ENCODE measurements at regions not wholly inside any gene's neighbourhood (a gene's known extent, or its start where the extent isn't known, plus 50 kb on each side); places are given as distances from the start of the nearest gene placed in this dataset.

DNA sequence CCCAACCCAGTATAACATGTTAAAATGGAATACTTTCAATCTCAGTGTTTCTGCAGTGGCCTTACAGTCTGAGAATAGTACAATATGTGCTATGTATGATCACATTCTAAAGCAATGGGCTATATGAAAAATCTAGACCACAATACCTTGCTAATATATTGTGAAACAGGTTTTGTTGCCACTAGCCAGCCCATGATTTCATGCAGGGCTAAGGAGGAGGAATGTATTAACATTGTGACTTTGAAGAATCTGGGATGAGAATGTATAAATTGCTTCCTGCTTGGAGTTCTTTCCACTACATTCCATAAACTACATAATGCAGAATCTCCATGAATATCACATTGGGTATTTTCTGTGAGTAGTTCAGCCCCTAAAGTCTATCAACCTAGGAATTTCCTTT is 935.4 kb upstream of the GRIA3 start:
- no peak for DNase-seq (ENCODE audit: low read depth, low spot score)
- H3K4me1 ChIP-seq (ENCODE audit: control insufficient read depth, insufficient read depth, low read length): no peaks in the 10 kb centered on the region
- intact Hi-C loops (cut with micrococcal nuclease; ENCODE audit: unreplicated experiment) (no loop called here), in situ Hi-C loops (cut with HindIII; ENCODE audit: low pct_unique_long_range_greater_than_20kb, low sequenced_read_pairs) (no loop called here)
- ATAC-seq: no peak
- H3K4me3 ChIP-seq (ENCODE audit: low read depth in 2 of 2, low read length in 2 of 2): no peak overlapping the region
- TF ChIP-seq TCF7L2 (IDR thresholded peaks at IDR 0.05; ENCODE audit: low read depth, low read length) (no peak), SIN3A (IDR thresholded peaks at IDR 0.05; ENCODE audit: borderline replicate concordance, insufficient read depth, low read depth, low read length) (no peak)
- TF ChIP-seq, protein P1, sequence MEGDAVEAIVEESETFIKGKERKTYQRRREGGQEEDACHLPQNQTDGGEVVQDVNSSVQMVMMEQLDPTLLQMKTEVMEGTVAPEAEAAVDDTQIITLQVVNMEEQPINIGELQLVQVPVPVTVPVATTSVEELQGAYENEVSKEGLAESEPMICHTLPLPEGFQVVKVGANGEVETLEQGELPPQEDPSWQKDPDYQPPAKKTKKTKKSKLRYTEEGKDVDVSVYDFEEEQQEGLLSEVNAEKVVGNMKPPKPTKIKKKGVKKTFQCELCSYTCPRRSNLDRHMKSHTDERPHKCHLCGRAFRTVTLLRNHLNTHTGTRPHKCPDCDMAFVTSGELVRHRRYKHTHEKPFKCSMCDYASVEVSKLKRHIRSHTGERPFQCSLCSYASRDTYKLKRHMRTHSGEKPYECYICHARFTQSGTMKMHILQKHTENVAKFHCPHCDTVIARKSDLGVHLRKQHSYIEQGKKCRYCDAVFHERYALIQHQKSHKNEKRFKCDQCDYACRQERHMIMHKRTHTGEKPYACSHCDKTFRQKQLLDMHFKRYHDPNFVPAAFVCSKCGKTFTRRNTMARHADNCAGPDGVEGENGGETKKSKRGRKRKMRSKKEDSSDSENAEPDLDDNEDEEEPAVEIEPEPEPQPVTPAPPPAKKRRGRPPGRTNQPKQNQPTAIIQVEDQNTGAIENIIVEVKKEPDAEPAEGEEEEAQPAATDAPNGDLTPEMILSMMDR (IDR thresholded peaks at IDR 0.05): no peak
- TF ChIP-seq, protein P2, sequence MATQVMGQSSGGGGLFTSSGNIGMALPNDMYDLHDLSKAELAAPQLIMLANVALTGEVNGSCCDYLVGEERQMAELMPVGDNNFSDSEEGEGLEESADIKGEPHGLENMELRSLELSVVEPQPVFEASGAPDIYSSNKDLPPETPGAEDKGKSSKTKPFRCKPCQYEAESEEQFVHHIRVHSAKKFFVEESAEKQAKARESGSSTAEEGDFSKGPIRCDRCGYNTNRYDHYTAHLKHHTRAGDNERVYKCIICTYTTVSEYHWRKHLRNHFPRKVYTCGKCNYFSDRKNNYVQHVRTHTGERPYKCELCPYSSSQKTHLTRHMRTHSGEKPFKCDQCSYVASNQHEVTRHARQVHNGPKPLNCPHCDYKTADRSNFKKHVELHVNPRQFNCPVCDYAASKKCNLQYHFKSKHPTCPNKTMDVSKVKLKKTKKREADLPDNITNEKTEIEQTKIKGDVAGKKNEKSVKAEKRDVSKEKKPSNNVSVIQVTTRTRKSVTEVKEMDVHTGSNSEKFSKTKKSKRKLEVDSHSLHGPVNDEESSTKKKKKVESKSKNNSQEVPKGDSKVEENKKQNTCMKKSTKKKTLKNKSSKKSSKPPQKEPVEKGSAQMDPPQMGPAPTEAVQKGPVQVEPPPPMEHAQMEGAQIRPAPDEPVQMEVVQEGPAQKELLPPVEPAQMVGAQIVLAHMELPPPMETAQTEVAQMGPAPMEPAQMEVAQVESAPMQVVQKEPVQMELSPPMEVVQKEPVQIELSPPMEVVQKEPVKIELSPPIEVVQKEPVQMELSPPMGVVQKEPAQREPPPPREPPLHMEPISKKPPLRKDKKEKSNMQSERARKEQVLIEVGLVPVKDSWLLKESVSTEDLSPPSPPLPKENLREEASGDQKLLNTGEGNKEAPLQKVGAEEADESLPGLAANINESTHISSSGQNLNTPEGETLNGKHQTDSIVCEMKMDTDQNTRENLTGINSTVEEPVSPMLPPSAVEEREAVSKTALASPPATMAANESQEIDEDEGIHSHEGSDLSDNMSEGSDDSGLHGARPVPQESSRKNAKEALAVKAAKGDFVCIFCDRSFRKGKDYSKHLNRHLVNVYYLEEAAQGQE (IDR thresholded peaks at IDR 0.05; ENCODE audit: insufficient read depth in 1 of 2, low read depth in 2 of 2, low read length in 1 of 2): no peak
- no peaks in the 10 kb centered on the region for H3K36me3 ChIP-seq (ENCODE audit: control insufficient read depth, insufficient read depth, low read length)
- H3K27me3 ChIP-seq (ENCODE audit: control insufficient read depth, insufficient read depth, low read length): no peaks in the 10 kb centered on the region
- CTCF ChIA-PET: no interaction called here
- H3K27ac ChIP-seq (ENCODE audit: low read length): no peak overlapping the region
- POLR2A ChIA-PET: no interaction called here
- no peaks in the 10 kb centered on the region for H3K9me3 ChIP-seq (ENCODE audit: control insufficient read depth, insufficient read depth, low read depth, low read length)
- BruUV-seq (replicated peaks): no TSS peak

DNA sequence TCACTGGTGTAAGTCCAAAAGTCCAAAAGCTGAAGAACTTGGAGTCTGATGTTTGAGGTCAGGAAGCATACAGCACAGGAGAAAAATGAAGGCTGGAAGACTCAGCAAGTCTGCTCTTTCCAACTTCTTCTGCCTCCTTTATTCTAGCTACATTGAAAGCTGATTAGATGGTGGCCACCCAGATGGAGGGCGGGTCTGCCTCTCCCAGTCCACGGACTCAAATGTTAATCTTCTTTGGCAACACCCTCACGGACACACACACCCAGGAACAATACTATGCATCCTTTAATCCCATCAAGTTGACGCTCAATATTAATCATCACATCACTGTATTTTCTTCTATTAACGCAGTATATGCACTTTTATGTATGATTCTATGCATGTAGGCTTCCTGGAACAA is 931.6 kb upstream of the GRIA3 start:
- H3K4me3 ChIP-seq (ENCODE audit: low read depth in 2 of 2, low read length in 2 of 2): no peak overlapping the region
- DNase-seq (ENCODE audit: low read depth, low spot score) (no peak), ATAC-seq (no peak)
- ChIA-PET CTCF (no interaction called here), POLR2A (no interaction called here)
- no TSS peak for BruUV-seq (replicated peaks)
- H3K4me1 ChIP-seq (ENCODE audit: control insufficient read depth, insufficient read depth, low read length): no peaks in the 10 kb centered on the region
- TF ChIP-seq, protein P2 (IDR thresholded peaks at IDR 0.05; ENCODE audit: insufficient read depth in 1 of 2, low read depth in 2 of 2, low read length in 1 of 2): no peak
- TF ChIP-seq POLR2AphosphoS5 (IDR thresholded peaks at IDR 0.05; ENCODE audit: low read depth, low read length) (no peak), TCF7L2 (IDR thresholded peaks at IDR 0.05; ENCODE audit: low read depth, low read length) (no peak), SIN3A (IDR thresholded peaks at IDR 0.05; ENCODE audit: borderline replicate concordance, insufficient read depth, low read depth, low read length) (no peak)
- TF ChIP-seq, protein P1 (IDR thresholded peaks at IDR 0.05): no peak
- H3K36me3 ChIP-seq (ENCODE audit: control insufficient read depth, insufficient read depth, low read length): no peaks in the 10 kb centered on the region
- in situ Hi-C loops (cut with HindIII; ENCODE audit: low pct_unique_long_range_greater_than_20kb, low sequenced_read_pairs): no loop called here
- no peaks in the 10 kb centered on the region for H3K9me3 ChIP-seq (ENCODE audit: control insufficient read depth, insufficient read depth, low read depth, low read length)
- H3K27me3 ChIP-seq (ENCODE audit: control insufficient read depth, insufficient read depth, low read length): no peaks in the 10 kb centered on the region
- intact Hi-C loops (cut with micrococcal nuclease; ENCODE audit: unreplicated experiment): no loop called here
- no peak overlapping the region for H3K27ac ChIP-seq (ENCODE audit: low read length)

Measured in Panc1 (cell line).